MCF 10A (cell line): ENCODE measurements at regions not wholly inside any gene's neighbourhood (a gene's known extent, or its start where the extent isn't known, plus 50 kb on each side); places are given as distances from the start of the nearest gene placed in this dataset.

Source experiments
- BruUV-seq: library from RNA; stranded (reverse); fragments of 400-500 nt; replicated peaks from 2 replicates; lab custom pipeline; 2021; lab: Mats Ljungman, UMichigan
- CTCF ChIA-PET: fragments of 300-600 bp; sonication (Branson Sonifier 250); formaldehyde crosslinking; extraction: SDS; loops from one replicate; lab custom pipeline; 2021; ENCODE audit warnings: antibody characterized with exemption, inconsistent platforms; lab: Yijun Ruan, JAX
- POLR2A ChIA-PET: fragments of 300-600, 350-650 bp; sonication (Branson Sonifier 250); formaldehyde crosslinking; extraction: SDS; loops from one replicate; lab custom pipeline; 2020; ENCODE audit warnings: antibody characterized with exemption, inconsistent platforms; lab: Yijun Ruan, JAX
- DNase-seq: peaks from one replicate; pipeline ENCODE4 v3.0.0-alpha.2; 2018; ENCODE audit not compliant: unreplicated experiment
- H3K27ac Mint-ChIP-seq: one replicate; pipeline ENCODE4 v1.8.0; 2022; ENCODE audit warnings: mild to moderate bottlenecking, low read depth, mixed read lengths; ENCODE audit not compliant: unreplicated experiment
- H3K27me3 Mint-ChIP-seq: one replicate; pipeline ENCODE4 v1.8.0; 2022; ENCODE audit warnings: mixed read lengths; ENCODE audit not compliant: insufficient read depth, unreplicated experiment
- H3K36me3 Mint-ChIP-seq: one replicate; pipeline ENCODE4 v1.8.0; 2022; ENCODE audit warnings: mild to moderate bottlenecking, moderate library complexity, mixed read lengths; ENCODE audit not compliant: insufficient read depth, unreplicated experiment
- H3K4me1 Mint-ChIP-seq: one replicate; pipeline ENCODE4 v1.8.0; 2022; ENCODE audit warnings: mixed read lengths; ENCODE audit not compliant: insufficient read depth, unreplicated experiment
- H3K4me3 Mint-ChIP-seq: one replicate; pipeline ENCODE4 v1.8.0; 2022; ENCODE audit warnings: mild to moderate bottlenecking, moderate library complexity, mixed read lengths; ENCODE audit not compliant: unreplicated experiment
- H3K9me3 Mint-ChIP-seq: one replicate; pipeline ENCODE4 v1.8.0; 2022; ENCODE audit warnings: mixed read lengths; ENCODE audit not compliant: unreplicated experiment
- CTCF ChIP-seq: fragments of 200-600 bp; IDR thresholded peaks from one replicate; pipeline ENCODE4 v1.8.0; 2022; ENCODE audit warnings: antibody characterized with exemption, mild to moderate bottlenecking; ENCODE audit not compliant: unreplicated experiment
- intact Hi-C: fragments of 100-400 bp; cut with micrococcal nuclease; formaldehyde crosslinking; loops from 2 replicates; pipeline ENCODE4 v1.14.1; 2022

DNA sequence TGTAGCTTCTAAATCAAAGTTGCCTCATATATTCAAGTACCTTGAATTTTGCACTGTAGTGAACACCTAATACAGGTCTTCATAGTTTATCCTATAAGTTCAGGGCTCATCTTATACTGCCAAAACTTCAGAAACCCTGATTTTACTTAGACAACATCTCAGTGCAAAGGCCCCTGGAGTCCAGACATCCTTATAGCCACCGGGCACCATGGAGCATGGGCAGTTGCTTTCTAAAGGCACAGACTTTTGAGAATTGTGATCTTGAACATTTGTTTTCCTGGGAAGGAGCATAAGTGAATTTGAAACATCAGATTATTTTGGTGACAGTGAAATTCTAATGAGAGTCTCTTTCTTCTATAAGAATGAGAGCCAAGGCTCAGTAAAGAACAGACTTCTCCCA lies 292.3 kb downstream of the CYRIA start:
- Mint-ChIP-seq H3K4me3 (no peak overlapping the region), H3K27ac (no peak overlapping the region), H3K9me3 (peaks cover 13% of the 10 kb centered on the region), H3K36me3 (peaks cover 6% of the 10 kb centered on the region), H3K4me1 (no peaks in the 10 kb centered on the region), H3K27me3 (no peaks in the 10 kb centered on the region)
- BruUV-seq: no TSS peak
- no peak for TF ChIP-seq CTCF
- intact Hi-C loops: no loop called here
- no peak for DNase-seq
- ChIA-PET CTCF (interaction anchor here (0.6 to 1.4 kb wide), 2 partner anchors 14 to 1578 kb away, joined by 3 to 4 read pairs; no protein-coding TSS in a partner anchor), POLR2A (no interaction called here)

DNA sequence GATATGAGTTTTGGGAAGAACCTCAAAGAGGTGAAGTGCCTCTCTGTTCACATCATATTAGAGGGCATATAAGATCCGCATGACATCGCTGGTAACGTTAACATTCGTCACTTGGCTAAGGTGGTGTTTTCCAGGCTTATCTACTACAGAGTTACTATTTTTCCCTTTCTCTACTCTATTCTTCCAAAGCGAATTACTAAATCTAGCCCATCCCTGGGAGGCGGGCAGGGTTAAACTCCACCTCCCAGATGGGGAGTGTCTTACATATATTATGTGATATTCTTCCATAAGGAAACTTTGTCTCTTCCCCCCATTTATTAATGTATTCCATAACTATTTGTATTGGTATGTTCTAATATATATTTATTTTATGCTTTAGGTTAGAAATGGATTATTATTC lies 293.9 kb downstream of the CYRIA start:
- DNase-seq: no peak
- Mint-ChIP-seq H3K36me3 (no peaks in the 10 kb centered on the region), H3K4me3 (no peak overlapping the region), H3K4me1 (no peaks in the 10 kb centered on the region), H3K9me3 (peaks cover 8% of the 10 kb centered on the region), H3K27me3 (no peaks in the 10 kb centered on the region), H3K27ac (no peak overlapping the region)
- no peak for TF ChIP-seq CTCF
- BruUV-seq: no TSS peak
- ChIA-PET POLR2A (no interaction called here), CTCF (interaction anchor here (1.4 kb wide), 1 partner anchor 16 kb away, joined by 4 read pairs; no protein-coding TSS in a partner anchor)
- intact Hi-C loops: no loop called here

DNA sequence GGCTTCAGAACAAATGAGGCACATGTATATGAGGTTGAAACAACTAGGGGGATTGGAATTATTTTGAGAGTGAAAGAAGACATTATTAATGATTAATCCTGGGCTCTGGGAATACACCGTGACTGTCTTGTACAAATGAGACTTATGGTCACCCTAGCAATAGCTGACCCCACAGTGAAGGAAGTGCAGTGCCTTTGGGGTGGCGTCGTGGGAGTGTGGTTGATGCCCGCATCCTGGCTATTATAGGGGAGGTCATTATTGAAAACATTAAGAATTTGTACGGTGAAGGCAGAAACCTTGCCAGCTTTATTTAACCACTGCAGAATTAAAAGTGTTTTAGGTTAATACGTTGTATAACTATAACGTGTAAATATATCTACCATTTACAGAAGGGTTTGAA lies 296.7 kb downstream of the CYRIA start:
- H3K36me3 Mint-ChIP-seq: no peaks in the 10 kb centered on the region
- intact Hi-C loops: no loop called here
- no peaks in the 10 kb centered on the region for H3K4me1 Mint-ChIP-seq
- peaks cover 6% of the 10 kb centered on the region for H3K9me3 Mint-ChIP-seq
- no peak overlapping the region for H3K27ac Mint-ChIP-seq
- no TSS peak for BruUV-seq
- POLR2A ChIA-PET: no interaction called here
- no peak for TF ChIP-seq CTCF
- no peaks in the 10 kb centered on the region for H3K27me3 Mint-ChIP-seq
- no peak for DNase-seq
- CTCF ChIA-PET: no interaction called here
- H3K4me3 Mint-ChIP-seq: no peak overlapping the region

DNA sequence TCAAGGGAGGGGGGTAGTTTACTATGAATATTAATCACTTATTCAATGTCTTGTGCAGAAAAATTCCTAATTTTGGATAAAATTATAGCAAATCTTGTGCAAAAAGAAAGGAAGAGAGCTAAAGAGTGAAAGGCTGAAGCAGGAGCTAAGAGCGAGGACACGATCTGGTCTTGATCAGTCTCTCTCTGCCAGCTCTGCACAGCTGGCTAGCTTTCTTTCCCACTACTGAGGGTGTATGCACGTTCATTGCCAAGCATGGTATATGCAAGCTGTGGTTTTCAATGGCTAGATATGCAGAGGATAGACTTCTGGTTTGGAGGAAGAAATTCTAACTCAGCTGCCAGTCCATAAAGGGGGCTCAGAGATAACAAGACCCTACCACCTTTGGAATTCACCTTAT lies 297.3 kb downstream of the CYRIA start:
- intact Hi-C loops: no loop called here

More for the DNA sequence above, 297.3 kb downstream of the CYRIA start:
- Mint-ChIP-seq H3K36me3 (no peaks in the 10 kb centered on the region), H3K27me3 (no peaks in the 10 kb centered on the region), H3K4me3 (no peak overlapping the region), H3K27ac (no peak overlapping the region), H3K9me3 (no peaks in the 10 kb centered on the region), H3K4me1 (no peaks in the 10 kb centered on the region)
- no TSS peak for BruUV-seq
- TF ChIP-seq CTCF: no peak
- ChIA-PET POLR2A (interaction anchor here (0.6 kb wide), 2 partner anchors 136 to 274 kb away, joined by 3 read pairs; no protein-coding TSS in a partner anchor), CTCF (no interaction called here)
- DNase-seq: no peak
